GM23338 (cell line): ENCODE measurements at regions not wholly inside any gene's neighbourhood (a gene's known extent, or its start where the extent isn't known, plus 50 kb on each side); places are given as distances from the start of the nearest gene placed in this dataset.

Experiments used
- ATAC-seq: fragments of 200-7000 bp; cut with Tn5 transposase; 3 replicates; pipeline ENCODE4 v1.9.1; 2020
- DNase-seq: peaks from one replicate; pipeline ENCODE4 v3.0.0-alpha.2; 2015; ENCODE audit warnings: low spot score
- H2AFZ ChIP-seq: fragments of 200-600 bp; sonication (generic); 2 replicates; pipeline ENCODE4 v1.8.0; 2016; ENCODE audit warnings: antibody characterized with exemption, mild to moderate bottlenecking, moderate library complexity
- H3F3A ChIP-seq: fragments of 200-600 bp; sonication (generic); replicated peaks from 2 replicates; pipeline ENCODE4 v1.8.0; 2017; ENCODE audit warnings: antibody characterized with exemption, mixed run types, low read depth
- H3K27ac ChIP-seq: fragments of 200-600 bp; sonication (generic); 2 replicates; pipeline ENCODE4 v1.6.1; 2016; ENCODE audit warnings: low read depth
- H3K27me3 ChIP-seq: fragments of 200-600 bp; sonication (generic); 2 replicates; pipeline ENCODE4 v1.8.0; 2016; ENCODE audit warnings: mild to moderate bottlenecking, mixed run types, moderate library complexity; ENCODE audit not compliant: insufficient read depth
- H3K36me3 ChIP-seq: fragments of 200-600 bp; sonication (generic); 2 replicates; pipeline ENCODE4 v1.8.0; 2016; ENCODE audit warnings: mild to moderate bottlenecking; ENCODE audit not compliant: insufficient read depth
- H3K4me1 ChIP-seq: fragments of 200-600 bp; sonication (generic); 2 replicates; pipeline ENCODE4 v1.8.0; 2016; ENCODE audit warnings: mild to moderate bottlenecking, moderate library complexity; ENCODE audit not compliant: insufficient read depth
- H3K4me2 ChIP-seq: fragments of 200-600 bp; sonication (generic); 2 replicates; pipeline ENCODE4 v1.7.1; 2017; ENCODE audit warnings: mixed run types
- H3K4me3 ChIP-seq: fragments of 200-600 bp; sonication (generic); 2 replicates; pipeline ENCODE4 v1.6.1; 2016; ENCODE audit warnings: mixed run types
- H3K79me2 ChIP-seq: fragments of 200-600 bp; sonication (generic); replicated peaks from 2 replicates; pipeline ENCODE4 v1.8.0; 2017; ENCODE audit warnings: mild to moderate bottlenecking; ENCODE audit not compliant: insufficient read depth
- H3K9me2 ChIP-seq: fragments of 200-600 bp; sonication (generic); 2 replicates; pipeline ENCODE4 v1.8.0; 2017; ENCODE audit not compliant: insufficient read depth
- H4K20me1 ChIP-seq: fragments of 200-600 bp; sonication (generic); replicated peaks from 2 replicates; pipeline ENCODE4 v1.8.0; 2017; ENCODE audit warnings: mild to moderate bottlenecking; ENCODE audit not compliant: insufficient read depth
- H3K27ac Mint-ChIP-seq: 2 replicates; pipeline ENCODE4 v1.8.0; 2020; ENCODE audit warnings: inconsistent platforms, mild to moderate bottlenecking, moderate library complexity, mixed read lengths
- H3K27me3 Mint-ChIP-seq: 3 replicates; pipeline ENCODE4 v1.8.0; 2022; ENCODE audit warnings: low read depth, mild to moderate bottlenecking, moderate library complexity, mixed read lengths, inconsistent platforms; ENCODE audit not compliant: insufficient read depth, poor library complexity
- H3K36me3 Mint-ChIP-seq: 3 replicates; pipeline ENCODE4 v1.8.0; 2021; ENCODE audit warnings: low read depth, mild to moderate bottlenecking, inconsistent platforms, moderate library complexity, mixed read lengths
- H3K4me1 Mint-ChIP-seq: 3 replicates; pipeline ENCODE4 v1.8.0; 2020; ENCODE audit warnings: mild to moderate bottlenecking, inconsistent platforms, mixed read lengths
- H3K4me3 Mint-ChIP-seq: 3 replicates; pipeline ENCODE4 v1.8.0; 2021; ENCODE audit warnings: moderate library complexity, mild to moderate bottlenecking, inconsistent platforms, mixed read lengths
- H3K9me3 Mint-ChIP-seq: 3 replicates; pipeline ENCODE4 v1.8.0; 2020; ENCODE audit warnings: moderate library complexity, mild to moderate bottlenecking, inconsistent platforms, mixed read lengths
- CREB1 ChIP-seq: fragments of 250-450 bp; sonication (Bioruptor Pico); IDR thresholded peaks from 2 replicates; pipeline ENCODE4 v1.5.0; 2020; ENCODE audit warnings: low read depth, mild to moderate bottlenecking, moderate library complexity
- CTCF ChIP-seq, 2 experiments: fragments of 200-600 bp in 1 of 2; sonication (generic) in 1 of 2; conservative IDR thresholded peaks; 2 replicates each; pipeline versions ENCODE4 v1.5.1 to v1.6.1; 2016 to 2017; ENCODE audit warnings: antibody characterized with exemption in 2 of 2, low read depth in 2 of 2, mild to moderate bottlenecking in 2 of 2, moderate library complexity in 1 of 2
- ETS1 ChIP-seq: IDR thresholded peaks from 2 replicates; pipeline ENCODE4 v1.6.1; 2016; ENCODE audit warnings: antibody characterized with exemption
- JUNB ChIP-seq: IDR thresholded peaks from one replicate; pipeline ENCODE4 v1.6.1; 2016; ENCODE audit warnings: antibody characterized with exemption; ENCODE audit not compliant: unreplicated experiment
- NANOG ChIP-seq: IDR thresholded peaks from 2 replicates; pipeline ENCODE4 v1.6.1; 2016; ENCODE audit warnings: antibody characterized with exemption, borderline replicate concordance
- POLR2AphosphoS5 ChIP-seq: IDR thresholded peaks from 2 replicates; pipeline ENCODE4 v1.6.1; 2016; ENCODE audit warnings: antibody characterized with exemption, low read depth
- REST ChIP-seq: IDR thresholded peaks from one replicate; pipeline ENCODE4 v1.6.1; 2018; ENCODE audit warnings: antibody characterized with exemption; ENCODE audit not compliant: unreplicated experiment
- ZNF331 ChIP-seq: fragments of 250-450 bp; sonication (Bioruptor Pico); IDR thresholded peaks from 2 replicates; pipeline ENCODE4 v1.5.0; 2020; ENCODE audit warnings: low read depth, mild to moderate bottlenecking, moderate library complexity

- Mint-ChIP-seq H3K4me1 (peaks cover 24% of the 10 kb centered on the region; the same call in 2 of the 3 replicates), H3K4me3 (no peak overlapping the region), H3K27ac (no peak overlapping the region), H3K27me3 (peaks cover 3% of the 10 kb centered on the region), H3K9me3 (peaks cover 20% of the 10 kb centered on the region; the same call in 2 of the 3 replicates), H3K36me3 (peaks cover 19% of the 10 kb centered on the region; the same call in 2 of the 3 replicates)
- no peak overlapping the region for H3K4me3 ChIP-seq
- H3K4me1 ChIP-seq, result no peaks in the 10 kb centered on the region
- DNase-seq (no peak), ATAC-seq (no peak)
- H3K4me2 ChIP-seq, result no peak overlapping the region
- no peaks in the 10 kb centered on the region for H3K27me3 ChIP-seq
- H4K20me1 ChIP-seq, result no peaks in the 10 kb centered on the region
- no peak overlapping the region for H3K27ac ChIP-seq
- H3K79me2 ChIP-seq, result no peaks in the 10 kb centered on the region
- no peak for TF ChIP-seq ETS1
- no peak for TF ChIP-seq JUNB
- TF ChIP-seq ZNF331 (CRISPR knock-in tag), result no peak
- no peak for TF ChIP-seq CREB1 (CRISPR knock-in tag)
- no peak for TF ChIP-seq NANOG
- TF ChIP-seq POLR2AphosphoS5, result no peak
- no peak for TF ChIP-seq CTCF (conservative IDR thresholded peaks at IDR 0.05; ENCODE audit: low read depth in 2 of 2)
- TF ChIP-seq REST, result no peak
- H3K36me3 ChIP-seq, result no peaks in the 10 kb centered on the region
- 0 out of 2 replicates have a peak overlapping the region, but pooled peaks have one; percentile 14 for H2AFZ ChIP-seq
- 0 out of 2 replicates have a peak, but pooled peaks cover 5% of the 10 kb centered on the region for H3F3A ChIP-seq
- no peaks in the 10 kb centered on the region for H3K9me2 ChIP-seq
Measured at GRCh38 chr12:116339800-116340371, 62.4 kb upstream of the MED13L start.
